ENCODE measurements at regions not wholly inside any gene's neighbourhood (a gene's known extent, or its start where the extent isn't known, plus 50 kb on each side); places are given as distances from the start of the nearest gene placed in this dataset.

DNA sequence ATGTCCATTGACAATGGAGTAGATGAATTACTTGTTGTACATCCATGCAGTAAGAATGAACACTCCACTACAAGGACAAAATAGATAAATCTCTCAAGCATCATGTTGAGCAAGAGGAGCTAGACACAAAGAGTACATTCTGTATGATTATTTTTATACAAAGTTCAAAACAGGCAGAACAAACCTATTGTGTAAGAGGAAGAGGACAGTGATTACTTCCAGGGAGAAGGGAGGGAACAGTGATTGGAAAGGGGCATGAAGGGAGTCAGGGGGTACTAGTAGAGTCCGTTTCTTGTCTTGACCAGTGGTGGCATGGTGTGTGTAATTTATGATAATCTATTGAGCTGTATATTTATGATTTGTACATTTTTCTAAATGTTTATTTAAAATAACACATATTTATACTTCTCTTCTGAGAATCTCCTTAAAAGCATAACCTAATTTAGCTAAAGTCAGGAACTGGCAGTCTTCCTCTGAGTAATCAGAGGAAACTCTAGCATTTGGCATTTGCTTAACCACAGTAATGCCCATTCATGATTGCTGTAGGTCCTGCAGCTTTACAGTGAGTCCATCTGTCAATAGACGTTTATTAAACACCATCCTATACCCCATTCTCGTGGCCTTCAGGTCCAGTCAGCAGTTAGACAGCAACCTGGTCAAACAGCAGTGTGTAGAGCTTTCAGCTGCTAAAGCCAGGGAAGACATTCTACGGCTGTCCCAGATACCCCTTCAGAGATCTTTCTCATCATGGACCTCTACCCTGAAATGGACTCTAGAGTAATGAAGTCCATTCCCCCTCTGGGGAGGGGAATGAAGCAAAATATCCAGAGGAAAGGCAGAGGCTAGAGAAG is 114.1 kb upstream of the GALNT2 start:
- DNase-seq (ENCODE audit: low read depth) = peak; percentile 65

DNA sequence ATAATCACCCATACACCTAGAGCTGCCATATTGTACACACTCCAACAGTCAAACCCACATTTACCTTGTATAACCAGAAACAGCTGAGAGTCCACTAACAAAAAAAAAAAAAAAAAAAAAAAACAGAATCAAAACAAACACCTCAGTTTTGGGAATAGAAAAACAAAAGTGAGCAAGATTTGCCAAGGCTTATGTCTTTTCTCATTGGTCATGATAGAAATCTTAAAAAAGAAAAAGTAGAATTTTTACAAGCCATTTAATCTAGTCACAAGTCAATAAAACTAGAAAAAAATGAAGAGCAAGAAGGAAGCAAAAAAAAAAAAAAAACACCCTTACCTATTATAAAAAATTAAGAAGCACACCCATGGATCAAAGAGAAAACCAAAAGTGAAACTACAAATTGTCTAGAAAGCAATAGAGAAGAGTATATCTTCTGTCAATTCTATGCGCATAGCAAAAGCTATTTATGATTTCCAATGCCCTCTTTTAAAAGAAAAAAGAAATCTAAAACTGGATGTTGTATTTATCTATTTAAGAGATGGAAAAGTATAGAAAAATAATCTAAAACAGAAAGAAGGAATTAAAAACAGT is 113.2 kb upstream of the GALNT2 start:
- no peak for DNase-seq (ENCODE audit: low read depth)

DNA sequence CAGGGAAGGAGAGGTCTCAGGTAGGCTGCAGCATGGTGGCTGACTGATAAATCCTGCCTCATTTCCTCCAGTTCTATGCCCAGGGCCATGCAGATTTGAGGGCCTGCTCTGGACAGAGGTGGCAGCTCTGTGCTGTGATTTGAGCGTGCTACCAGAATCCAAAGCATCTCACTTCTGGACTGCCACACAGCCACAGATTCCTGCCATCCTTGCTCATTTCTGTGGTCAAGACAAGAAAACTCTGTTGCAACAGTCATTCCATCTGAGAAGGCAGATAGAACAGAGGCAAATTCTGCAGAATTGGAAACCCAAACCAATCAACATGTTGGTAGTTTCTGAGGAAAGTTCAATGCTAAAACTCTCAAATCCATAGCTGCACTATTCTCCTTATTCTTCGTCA is 102.8 kb upstream of the GALNT2 start:
- no peak for DNase-seq (ENCODE audit: low read depth)

DNA sequence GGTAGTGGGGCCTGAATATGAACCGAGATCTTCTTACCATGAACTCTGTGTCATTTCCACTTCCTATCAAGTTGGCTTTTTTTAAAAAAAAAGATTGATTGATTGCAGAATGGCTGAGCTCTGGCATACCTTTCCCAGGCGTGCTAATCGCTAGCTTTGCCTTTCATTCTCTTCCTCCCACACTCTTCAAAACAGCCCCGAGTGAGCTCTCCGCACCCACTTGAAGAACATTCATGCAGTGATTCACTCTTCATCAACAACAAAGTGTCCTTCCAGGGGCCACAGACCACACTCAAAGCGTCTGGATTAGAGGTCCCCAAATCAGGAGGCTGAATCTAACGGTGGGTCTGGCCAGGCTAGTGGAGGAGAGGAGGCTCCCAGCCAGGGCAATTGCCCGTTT is 96.3 kb upstream of the GALNT2 start:
- no peak for DNase-seq (ENCODE audit: low read depth)

DNA sequence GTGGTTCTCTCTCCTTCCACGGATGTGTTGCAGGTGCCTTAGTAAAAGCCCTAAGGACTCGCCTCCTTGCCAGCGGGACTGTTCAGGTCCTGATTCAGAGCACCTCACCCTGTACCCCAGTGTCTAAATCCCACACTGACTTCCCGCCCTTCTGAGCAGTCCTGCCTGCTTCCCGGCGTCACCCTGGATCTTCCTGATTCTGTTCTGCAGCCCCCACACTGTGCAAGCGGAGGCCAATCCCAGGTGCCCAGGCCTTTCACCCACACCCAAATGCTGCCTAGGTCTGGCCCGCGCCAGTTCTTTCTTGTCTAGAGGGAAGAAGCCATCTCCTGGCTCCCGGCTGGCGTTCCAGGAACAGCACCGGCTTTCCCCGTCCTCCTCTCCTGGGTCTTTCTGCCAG is 95.9 kb upstream of the GALNT2 start:
- no peak for DNase-seq (ENCODE audit: low read depth)

DNA sequence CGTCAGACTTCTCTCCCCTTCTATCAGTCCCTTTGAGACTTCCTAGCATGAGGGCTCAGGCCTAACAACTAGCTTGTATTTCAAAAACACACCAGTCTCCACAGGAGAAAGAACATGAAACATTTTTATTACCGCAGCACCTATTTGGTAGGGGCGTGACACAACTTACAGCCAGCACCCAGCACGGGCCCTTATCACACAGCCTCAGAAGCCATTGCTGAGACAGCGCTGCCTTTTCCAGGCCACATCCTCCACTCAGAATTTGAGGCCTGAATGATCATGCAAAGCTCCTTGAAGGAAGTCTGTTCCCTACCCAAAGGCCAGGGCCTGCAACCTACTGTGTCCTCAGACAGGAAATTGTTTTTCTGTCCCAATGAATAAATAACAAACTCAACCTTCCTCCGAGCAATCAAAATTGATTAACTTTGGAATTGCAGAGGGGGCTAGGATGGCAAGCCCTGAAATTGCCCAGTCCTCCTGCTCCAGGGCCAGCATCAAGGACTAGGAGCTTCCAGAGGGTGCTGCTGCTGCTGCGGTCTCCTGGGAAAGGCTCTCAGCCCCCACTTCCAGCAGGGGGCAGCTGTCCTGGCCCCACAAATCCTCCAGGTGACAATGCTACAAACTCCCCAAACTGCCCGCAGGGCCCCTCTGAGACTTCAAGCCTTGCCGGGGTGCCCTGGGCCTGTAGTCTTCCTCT is 94.3 kb upstream of the GALNT2 start:
- peak; percentile 15 for DNase-seq (ENCODE audit: low read depth)

DNA sequence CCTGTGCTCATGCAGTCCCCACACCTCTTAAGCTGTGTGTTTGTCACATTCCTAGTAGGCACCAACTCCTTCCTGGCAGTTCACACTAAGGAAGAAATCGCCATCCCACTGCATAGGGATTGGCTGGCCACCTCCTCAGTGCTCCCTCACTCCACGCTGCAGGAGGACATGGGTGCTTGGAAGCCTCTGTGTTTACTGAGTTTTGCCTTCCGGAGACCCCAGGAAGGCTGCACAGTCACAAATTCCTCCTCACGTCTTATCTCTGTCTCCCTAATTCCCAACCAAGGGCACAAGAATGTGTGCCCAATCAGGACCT is 93.8 kb upstream of the GALNT2 start:
- DNase-seq (ENCODE audit: low read depth) = no peak

DNA sequence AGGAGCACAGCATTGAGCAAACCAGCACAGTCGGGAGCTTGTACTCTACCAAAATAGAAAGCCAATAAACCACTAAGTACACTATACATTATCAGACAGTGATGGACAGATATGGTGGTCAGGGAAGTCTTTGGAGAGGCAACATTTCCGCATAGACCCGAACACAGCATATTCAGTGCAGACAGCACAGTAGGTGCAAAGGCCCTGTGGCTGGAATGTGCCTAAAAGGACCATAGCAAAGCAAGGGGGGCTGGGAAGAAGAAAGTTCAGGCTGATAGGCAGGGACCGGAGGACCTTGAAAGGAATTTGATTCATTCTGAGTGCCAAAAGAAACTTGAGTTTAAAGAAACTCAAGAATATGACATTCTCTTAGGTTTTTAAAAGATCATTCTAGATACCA is 92.0 kb upstream of the GALNT2 start:
- DNase-seq (ENCODE audit: low read depth) = no peak

DNA sequence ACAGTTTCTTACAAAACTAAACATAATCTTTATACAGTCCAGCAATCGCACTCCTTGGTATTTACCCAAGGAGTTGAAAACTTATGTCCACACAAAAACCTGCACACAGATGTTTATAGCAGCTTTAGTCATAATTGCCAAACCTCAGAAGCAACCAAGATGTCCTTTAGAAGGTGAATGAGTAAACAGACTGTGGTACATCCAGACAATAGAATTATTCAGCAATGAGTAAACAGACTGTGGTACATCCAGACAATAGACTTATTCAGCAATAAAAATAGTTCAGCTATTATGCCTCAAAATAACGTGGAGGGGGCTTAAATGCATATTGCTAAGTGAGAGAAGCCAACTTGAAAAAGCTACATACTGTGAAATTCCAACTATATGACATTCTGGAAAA is 87.0 kb upstream of the GALNT2 start:
- peak; percentile 80 for DNase-seq (ENCODE audit: low read depth)

DNA sequence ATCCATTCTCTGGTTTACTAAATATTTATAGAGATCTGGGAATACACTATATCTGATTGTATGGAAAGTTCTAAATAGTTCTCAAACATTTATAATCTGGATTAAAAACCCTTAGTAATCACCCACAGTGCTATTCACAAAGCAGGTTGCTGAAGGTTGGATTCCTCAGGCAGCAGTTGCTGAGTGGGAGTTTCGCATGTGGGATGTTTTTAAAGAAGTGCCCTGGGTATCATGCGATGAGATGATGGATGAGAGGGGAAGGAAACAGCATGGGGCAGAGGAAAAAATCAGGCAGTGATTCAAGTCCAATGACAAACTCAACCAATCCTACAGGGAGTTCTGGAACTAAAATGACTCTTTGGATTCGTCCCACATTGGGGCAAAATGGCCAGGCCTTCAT is 85.3 kb upstream of the GALNT2 start:
- DNase-seq (ENCODE audit: low read depth) = no peak

DNA sequence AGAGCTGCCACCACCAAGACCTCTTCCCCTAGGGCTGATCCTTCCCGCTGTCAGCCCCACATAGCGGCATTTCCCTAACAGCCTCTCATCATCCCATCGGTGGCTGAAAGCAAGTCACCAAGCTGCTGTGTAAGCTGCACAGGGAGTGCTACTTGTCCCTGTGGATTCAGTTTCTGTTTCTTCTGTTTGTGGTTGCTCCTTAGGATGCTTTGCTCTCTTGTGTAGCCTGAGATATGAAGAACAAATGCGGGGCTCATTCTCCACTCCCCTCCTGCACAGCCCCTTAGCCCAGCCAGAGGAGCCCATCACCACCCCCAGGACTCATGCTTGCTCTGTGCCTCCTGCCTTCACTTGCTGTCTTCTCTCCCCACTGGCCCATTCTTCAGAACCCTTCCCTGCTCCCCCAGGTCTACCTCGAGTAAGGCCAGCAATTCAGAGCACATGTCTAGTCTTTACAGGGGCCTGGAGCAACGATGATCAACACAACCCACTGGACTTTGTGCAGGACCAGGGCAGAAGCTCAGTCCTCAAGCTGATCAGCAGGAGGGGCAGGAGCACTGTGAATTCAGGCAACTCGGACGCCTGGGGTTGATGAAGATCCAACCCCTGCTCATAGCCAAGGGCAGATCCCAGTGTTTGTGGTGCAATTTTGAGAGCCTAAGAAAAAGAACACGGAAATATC is 82.6 kb upstream of the GALNT2 start:
- DNase-seq (ENCODE audit: low read depth) = no peak

DNA sequence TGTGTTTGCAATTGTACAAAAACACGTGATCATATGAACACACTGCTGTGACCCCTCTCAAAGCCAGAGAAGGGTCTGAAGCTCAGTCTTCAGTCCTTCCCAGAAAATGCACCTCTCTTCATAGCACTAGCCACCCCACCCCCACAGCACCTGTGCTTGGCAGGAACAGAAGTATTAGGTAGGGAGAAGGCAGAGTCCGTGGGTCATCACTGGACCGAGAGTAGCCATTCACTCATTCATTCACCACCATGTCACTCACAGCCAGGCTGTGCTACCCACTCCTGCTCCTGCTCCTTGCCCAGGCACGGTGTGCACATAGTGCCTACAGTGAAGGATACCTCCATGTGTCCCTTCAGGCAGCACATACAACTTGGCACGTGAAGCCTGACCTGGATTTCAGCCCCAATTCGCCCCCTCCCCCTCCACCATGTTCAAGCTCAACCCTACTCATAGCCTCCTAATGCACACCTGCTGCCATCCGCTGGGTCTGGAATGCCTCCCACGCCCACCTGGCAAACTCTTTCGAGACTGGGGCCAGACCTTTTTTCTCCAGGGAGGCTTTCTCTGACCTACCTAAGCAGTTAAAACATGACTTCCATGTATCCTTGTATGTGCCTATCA is 81.9 kb upstream of the GALNT2 start:
- no peak for DNase-seq (ENCODE audit: low read depth)

DNA sequence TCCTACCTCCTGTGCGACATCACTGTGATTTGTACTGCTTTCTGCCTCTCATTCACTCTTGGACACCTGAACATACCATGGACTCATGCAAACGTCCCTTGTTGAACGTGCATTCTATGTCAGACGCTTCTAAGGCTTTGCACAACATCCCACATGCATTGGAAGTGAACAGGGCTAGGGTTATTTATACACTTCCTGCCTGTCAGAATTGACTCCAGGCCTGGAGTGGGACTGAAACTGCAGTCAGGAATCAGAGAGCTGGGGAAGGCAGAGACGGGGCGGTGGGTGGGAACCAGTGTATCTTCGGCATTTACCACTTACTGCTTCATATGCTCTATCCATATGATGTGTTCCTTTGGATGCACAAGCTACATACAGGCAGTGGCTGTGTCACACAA is 81.4 kb upstream of the GALNT2 start:
- no peak for DNase-seq (ENCODE audit: low read depth)

DNA sequence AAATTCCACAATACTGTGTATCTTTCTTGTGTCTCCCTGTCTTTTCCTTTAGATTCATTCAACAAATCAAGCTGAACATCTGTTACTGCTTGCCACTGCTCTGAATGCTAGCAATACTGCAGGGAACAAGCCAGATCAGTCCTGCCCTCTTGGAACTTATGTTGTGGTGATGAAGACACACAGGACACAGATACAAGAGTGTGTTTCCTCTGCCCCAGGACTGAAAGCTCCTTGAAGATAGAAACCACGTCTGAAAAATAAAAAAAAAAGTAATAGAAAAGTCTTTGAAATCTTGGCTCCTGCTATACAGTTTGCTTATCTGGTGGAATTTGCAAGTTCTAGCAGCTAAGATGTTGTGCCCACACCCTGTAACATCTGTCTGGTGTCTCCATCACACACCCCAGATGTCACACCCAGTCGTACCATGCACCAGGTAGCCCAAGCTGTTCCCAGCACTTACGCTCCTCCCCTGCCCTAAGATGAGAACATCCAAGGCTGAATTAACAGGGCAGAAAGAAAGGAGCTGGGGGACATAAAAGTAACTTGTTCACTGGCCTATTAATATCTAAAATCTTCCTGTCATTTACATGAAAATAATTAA is 80.2 kb upstream of the GALNT2 start:
- no peak for DNase-seq (ENCODE audit: low read depth)

DNA sequence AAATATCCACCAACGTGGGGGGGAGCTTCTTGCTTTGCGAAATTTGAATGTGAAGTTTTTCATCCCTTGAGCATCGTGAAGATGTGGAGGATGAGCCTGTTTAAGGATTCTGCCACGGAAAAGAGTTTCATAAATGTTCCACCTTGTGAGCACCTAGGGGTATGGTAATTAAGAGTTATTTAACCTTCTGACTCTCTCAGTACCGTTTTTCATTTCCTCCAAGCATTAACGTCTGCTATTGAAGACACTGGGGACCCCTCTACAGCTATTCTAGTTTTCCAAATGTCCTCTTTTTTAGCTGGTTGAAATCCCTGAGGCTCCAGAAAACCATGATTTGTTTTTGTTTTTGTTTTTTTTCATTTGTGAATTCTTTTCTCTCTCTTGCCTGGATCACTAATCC is 79.1 kb upstream of the GALNT2 start:
- DNase-seq (ENCODE audit: low read depth) = no peak

DNA sequence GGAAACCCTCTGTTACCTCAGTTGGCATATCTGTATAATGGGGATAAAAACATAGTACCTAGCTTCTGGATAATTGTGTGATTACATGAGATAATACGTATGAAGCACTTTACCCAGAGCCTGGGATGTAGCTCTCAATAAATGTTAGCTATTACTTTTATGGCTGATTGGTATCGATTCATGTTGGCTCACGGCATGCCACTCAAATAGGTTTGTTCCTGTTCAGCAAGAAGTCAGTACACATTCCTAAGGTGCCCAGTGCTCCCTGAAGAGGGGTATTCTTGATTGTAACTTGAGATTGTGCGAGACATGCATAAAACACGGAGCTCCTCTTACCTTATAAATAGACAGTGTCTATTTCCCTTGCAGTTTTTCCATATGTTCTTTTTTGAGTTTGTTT is 78.5 kb upstream of the GALNT2 start:
- no peak for DNase-seq (ENCODE audit: low read depth)

DNA sequence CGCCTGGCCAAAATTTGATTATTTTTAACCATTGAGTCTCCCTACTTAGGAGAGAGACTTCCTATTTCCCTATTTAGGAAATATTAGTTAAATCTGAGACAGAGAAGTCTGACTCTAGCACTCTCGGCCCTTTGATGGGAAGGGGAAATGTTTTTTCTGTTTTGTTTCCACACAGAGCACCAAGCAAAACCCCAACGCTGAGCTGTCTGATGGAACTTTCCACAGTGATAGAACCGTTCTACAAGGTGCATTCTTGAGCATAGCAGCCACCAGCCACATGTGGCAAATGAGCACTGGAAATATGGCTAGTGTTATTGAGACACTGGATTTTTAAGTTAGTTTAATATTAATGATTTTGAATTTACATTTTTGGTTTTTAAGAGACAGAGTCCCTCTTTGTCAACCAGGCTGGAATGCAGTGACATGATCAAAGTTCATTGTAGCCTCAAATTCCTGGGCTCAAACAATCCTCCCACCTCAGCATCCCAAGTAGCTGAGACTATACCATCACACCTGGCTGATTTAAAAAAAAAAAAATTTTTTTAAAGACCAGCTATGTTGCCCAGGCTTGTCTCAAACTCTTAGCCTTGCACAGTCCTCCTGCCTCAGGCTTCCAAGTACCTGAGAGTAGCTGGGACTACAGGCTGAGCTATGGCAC is 77.3 kb upstream of the GALNT2 start:
- no peak for DNase-seq (ENCODE audit: low read depth)

DNA sequence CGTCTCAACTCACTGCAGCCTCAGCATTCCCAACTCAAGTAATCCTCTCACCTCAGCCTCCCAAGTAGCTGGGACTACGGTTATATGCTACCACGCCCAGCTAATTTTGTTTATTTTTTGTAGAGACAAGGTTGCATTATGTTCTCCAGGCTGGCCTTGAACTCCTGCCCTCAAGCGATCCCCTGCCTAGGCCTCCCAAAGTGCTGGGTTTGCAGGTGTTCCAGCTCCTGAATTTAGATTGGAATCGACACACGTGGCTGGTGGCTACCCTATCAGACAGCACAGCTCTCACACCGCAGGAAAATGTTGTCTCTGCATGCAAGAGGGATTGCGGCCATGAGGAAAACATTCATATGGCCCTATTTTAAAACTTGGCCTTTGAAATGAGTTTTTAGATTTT is 76.7 kb upstream of the GALNT2 start:
- DNase-seq (ENCODE audit: low read depth) = no peak

DNA sequence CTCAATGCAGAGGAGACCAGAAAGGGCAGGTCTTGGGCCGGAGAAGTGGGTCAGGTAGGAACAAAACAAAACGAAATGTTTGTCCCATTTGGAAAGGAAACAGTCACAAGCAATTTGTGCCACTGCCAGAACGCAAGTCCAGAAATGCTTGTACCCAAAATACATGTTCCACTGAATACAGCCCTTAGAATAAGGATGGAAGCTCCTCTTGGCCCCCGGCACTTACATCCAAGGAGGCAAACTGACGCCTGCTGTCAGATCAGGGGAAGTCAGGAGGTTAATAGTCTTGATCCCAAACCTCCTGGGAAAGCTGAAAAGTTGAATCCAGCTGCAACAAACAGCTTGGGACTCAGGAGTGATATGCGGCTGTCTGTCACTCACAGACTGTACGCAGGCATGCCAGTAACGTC is 75.9 kb upstream of the GALNT2 start:
- DNase-seq (ENCODE audit: low read depth) = no peak

DNA sequence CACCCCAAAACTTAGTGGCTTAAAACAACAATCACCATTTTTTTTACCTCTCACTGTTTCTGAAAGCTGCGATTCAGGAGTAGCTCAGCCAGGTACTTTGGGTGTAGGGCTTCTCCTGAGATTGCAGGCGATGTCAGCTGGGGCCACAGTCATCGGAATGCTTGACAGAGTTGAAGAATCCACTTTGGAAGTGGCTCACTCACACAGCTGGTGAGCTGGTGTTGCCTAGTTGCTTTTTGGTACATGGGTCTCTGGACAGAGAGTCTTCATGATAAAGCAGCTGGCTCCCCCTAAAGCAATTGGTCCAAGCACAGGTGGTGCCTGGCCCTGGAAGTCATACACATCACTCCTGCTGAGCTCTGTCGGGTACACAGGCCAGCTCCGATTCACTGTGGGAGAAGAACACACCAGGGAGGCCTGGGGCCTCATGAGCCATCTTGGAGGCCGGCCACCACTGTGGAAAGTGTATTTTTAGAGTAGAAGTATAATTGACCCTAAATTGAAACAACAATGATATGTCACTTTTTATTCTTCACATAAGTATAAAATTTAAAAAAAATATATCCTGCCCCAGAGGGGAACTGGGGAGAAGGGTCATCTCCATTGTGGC is 75.2 kb upstream of the GALNT2 start:
- DNase-seq (ENCODE audit: low read depth) = no peak
